HEK293T (cell line): ENCODE measurements at regions not wholly inside any gene's neighbourhood (a gene's known extent, or its start where the extent isn't known, plus 50 kb on each side); places are given as distances from the start of the nearest gene placed in this dataset.

ENCODE experiments used
- CTBP1 ChIP-seq: fragments of 450-650 bp; IDR thresholded peaks from 2 replicates; pipeline ENCODE4 v1.6.1; 2016; ENCODE audit warnings: borderline replicate concordance
- LEF1 ChIP-seq: fragments of 450-650 bp; IDR thresholded peaks from 2 replicates; pipeline ENCODE4 v1.6.1; 2017; ENCODE audit warnings: mild to moderate bottlenecking, borderline replicate concordance

GRCh38 chr18:65336411-65336810, 414.4 kb upstream of the CDH7 start:
- TF ChIP-seq CTBP1 (no peak), LEF1 (no peak)
